ENCODE measurements at regions not wholly inside any gene's neighbourhood (a gene's known extent, or its start where the extent isn't known, plus 50 kb on each side); places are given as distances from the start of the nearest gene placed in this dataset.

DNA sequence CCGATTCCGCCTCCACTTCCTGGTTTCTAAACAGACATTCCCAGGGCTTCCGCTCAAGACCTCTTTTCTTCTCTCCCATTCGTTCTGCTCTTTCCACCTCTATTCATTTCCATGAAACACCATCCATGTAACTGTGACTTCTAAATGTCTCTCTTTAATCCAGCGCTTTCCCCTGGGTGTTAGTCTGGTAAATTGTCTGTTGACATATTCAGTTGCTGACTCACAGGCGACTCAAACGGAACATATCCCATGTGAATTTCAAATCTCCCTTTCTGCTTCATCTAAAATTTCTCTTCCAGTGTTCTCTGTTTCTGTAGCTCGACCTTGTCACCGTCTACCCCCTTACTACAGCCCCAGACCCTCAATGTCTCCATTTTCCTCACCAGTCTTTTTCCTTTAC, 119.1 kb downstream of the PFKFB3 start:
- no peak for TF ChIP-seq CTCF (IDR thresholded peaks at IDR 0.05)
- TF ChIP-seq POLR2A (IDR thresholded peaks at IDR 0.05): no peak
